GM12872 (cell line): ENCODE measurements at regions not wholly inside any gene's neighbourhood (a gene's known extent, or its start where the extent isn't known, plus 50 kb on each side); places are given as distances from the start of the nearest gene placed in this dataset.

Experiments used
- TF ChIP-seq, protein P1 (sequence below): IDR thresholded peaks from 3 replicates; pipeline ENCODE4 v1.5.1; 2011; ENCODE audit warnings: low read depth, mild to moderate bottlenecking, low read length, moderate library complexity; ENCODE audit not compliant: insufficient read depth

GRCh38 chr1:59232216-59232615 is 64.7 kb upstream of the FGGY start:
- TF ChIP-seq, protein P1, sequence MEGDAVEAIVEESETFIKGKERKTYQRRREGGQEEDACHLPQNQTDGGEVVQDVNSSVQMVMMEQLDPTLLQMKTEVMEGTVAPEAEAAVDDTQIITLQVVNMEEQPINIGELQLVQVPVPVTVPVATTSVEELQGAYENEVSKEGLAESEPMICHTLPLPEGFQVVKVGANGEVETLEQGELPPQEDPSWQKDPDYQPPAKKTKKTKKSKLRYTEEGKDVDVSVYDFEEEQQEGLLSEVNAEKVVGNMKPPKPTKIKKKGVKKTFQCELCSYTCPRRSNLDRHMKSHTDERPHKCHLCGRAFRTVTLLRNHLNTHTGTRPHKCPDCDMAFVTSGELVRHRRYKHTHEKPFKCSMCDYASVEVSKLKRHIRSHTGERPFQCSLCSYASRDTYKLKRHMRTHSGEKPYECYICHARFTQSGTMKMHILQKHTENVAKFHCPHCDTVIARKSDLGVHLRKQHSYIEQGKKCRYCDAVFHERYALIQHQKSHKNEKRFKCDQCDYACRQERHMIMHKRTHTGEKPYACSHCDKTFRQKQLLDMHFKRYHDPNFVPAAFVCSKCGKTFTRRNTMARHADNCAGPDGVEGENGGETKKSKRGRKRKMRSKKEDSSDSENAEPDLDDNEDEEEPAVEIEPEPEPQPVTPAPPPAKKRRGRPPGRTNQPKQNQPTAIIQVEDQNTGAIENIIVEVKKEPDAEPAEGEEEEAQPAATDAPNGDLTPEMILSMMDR, result no peak

DNA sequence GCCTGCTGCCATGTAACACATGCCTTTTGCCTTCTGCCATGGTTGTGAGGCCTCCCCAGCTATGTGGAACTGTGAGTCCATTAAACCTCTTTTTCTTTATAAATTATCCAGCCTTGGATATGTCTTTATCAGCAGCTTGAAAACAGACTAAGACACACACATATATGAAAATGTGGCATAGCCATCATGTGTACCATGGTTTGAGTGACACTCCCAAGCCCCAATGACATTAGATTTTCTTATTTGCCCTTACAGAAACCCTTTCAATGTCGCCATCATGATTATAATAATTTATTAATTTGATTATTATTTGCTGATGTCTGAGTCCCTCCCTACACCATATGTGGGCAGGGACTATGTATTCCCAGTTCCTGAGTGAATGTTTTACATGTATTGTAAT is 63.5 kb upstream of the FGGY start:
- TF ChIP-seq, protein P1, result no peak

GRCh38 chr1:59236721-59237545 is 60.0 kb upstream of the FGGY start:
- TF ChIP-seq, protein P1, result no peak

DNA sequence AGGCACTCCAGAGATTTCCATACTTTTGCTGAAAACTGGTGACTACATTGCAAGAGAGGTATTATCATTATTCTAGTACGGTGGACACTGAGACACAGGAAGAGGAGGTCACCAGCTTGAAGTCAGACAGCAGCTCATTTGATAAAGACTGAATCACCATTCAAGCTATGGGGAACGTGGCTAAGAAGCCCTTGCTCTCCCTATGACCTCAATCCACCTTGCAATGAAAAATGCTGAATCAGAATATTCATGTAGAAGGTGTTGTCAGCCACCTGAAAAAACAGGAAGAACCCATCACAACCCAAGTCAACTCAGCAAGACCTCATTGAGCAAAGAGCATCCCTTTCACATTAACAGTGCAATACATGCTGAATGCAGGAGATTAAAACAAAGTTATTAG is 59.0 kb upstream of the FGGY start:
- TF ChIP-seq, protein P1, result no peak

DNA sequence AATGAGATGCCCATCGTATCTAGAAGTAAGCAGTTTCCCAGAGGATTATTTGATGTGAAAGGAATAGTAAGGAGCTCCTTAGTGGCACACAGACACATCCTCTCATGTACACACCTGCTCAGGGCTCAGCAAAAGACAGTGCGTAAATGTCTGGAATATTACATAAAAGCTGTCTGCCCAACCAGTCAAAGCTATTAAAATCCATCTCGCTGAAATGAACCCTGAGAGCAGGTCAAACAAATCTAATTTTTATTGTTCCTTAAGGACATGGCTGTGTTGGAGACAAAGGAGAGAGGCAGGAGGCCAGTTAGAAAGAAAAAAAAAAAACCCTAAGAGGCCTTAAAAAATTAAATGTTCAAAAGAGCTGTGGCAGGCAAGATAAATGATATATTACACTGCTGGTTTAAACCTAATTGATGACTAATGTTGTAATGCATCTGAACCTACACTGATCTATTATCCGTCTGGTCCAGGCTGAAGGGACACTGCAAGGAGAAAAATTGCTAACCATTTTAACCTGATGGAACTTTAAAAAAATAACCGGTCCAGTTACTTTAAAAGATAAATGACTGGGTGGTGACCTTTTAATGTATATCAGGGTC is 58.5 kb upstream of the FGGY start:
- TF ChIP-seq, protein P1, result no peak

DNA sequence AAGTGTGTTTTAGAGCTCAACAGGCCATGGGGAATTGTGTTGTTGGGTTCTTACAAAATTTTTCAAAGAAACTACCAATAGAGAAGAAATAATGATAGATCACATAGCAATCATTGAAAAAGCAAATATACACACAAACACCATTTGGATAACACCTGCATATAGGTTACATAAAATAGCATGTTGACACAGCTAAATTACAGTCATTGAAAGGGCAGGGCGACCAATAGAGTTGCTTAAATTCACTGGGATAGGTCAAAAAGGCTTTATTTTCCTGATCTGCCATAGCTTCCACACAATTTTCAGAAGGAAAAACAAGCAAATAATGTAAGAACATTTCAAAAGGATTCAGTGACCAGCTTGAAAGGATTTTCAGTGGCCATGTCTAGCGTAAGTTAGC is 57.9 kb upstream of the FGGY start:
- TF ChIP-seq, protein P1, result no peak

GRCh38 chr1:59241909-59242308 is 55.0 kb upstream of the FGGY start:
- TF ChIP-seq, protein P1, result no peak
